Sciatic nerve (tissue), 2 donors: ENCODE measurements at regions not wholly inside any gene's neighbourhood (a gene's known extent, or its start where the extent isn't known, plus 50 kb on each side); places are given as distances from the start of the nearest gene placed in this dataset.

Source experiments
- ATAC-seq: fragments of 200-7000 bp; cut with Tn5 transposase; one replicate; pipeline ENCODE4 v1.9.1; 2020; ENCODE audit warnings: mild to moderate bottlenecking, moderate library complexity
- DNase-seq: peaks from one replicate; pipeline ENCODE4 v3.0.0-alpha.2; 2020; ENCODE audit warnings: low spot score
- intact Hi-C: fragments of 100-400 bp; cut with DNase I; formaldehyde crosslinking; loops from one replicate; pipeline ENCODE4 v1.14.2; 2022
- donor health status: DM: no; HTN: no; CAD: no.
- donor health status: DM: no; HTN: no; CAD: no.

GRCh38 chr13:48919751-48920150 lies 56.0 kb upstream of the FNDC3A start:
- ATAC-seq (no peak), DNase-seq (no peak)
- intact Hi-C loops: loop anchor here (5.0 kb wide), 1 partner anchor 147 kb away; no protein-coding TSS in a partner anchor

- ATAC-seq: no peak
- intact Hi-C loops: loop anchor here (5.0 kb wide), 1 partner anchor 148 kb away; no protein-coding TSS in a partner anchor
- DNase-seq: no peak
Measured at GRCh38 chr13:48920730-48921129, 55.0 kb upstream of the FNDC3A start.

GRCh38 chr13:48923376-48923775 lies 52.3 kb upstream of the FNDC3A start:
- no peak for ATAC-seq
- no peak for DNase-seq
- intact Hi-C loops: loop anchor here (5.0 kb wide), 1 partner anchor 151 kb away; no protein-coding TSS in a partner anchor

GRCh38 chr13:48925001-48925400 lies 50.7 kb upstream of the FNDC3A start:
- ATAC-seq: no peak
- DNase-seq: no peak
- intact Hi-C loops: no loop called here
